ENCODE measurements at regions not wholly inside any gene's neighbourhood (a gene's known extent, or its start where the extent isn't known, plus 50 kb on each side); places are given as distances from the start of the nearest gene placed in this dataset.

- TF ChIP-seq CTCF (conservative IDR thresholded peaks at IDR 0.05) (no peak), ZFX (IDR thresholded peaks at IDR 0.05) (no peak)
Measured at GRCh38 chr9:85283421-85283820, 458.3 kb downstream of the AGTPBP1 start.
